NT2/D1 (cell line): ENCODE measurements at regions not wholly inside any gene's neighbourhood (a gene's known extent, or its start where the extent isn't known, plus 50 kb on each side); places are given as distances from the start of the nearest gene placed in this dataset.

ENCODE experiments used
- SUZ12 ChIP-seq: IDR thresholded peaks from 2 replicates; pipeline ENCODE4 v1.6.1; 2011; ENCODE audit not compliant: insufficient read length, insufficient read depth; ENCODE audit errors: extremely low read depth
- YY1 ChIP-seq: IDR thresholded peaks from 2 replicates; pipeline ENCODE4 v1.6.1; 2011; ENCODE audit not compliant: insufficient read length, insufficient read depth
- ZNF274 ChIP-seq: IDR thresholded peaks from 2 replicates; pipeline ENCODE4 v1.6.1; 2011; ENCODE audit warnings: mild to moderate bottlenecking, low read depth, low read length

- TF ChIP-seq ZNF274: no peak
- no peak for TF ChIP-seq YY1
- TF ChIP-seq SUZ12: no peak
Observed at GRCh38 chr6:8905757-8906156, 470.4 kb upstream of the SLC35B3 start.
